ENCODE measurements at regions not wholly inside any gene's neighbourhood (a gene's known extent, or its start where the extent isn't known, plus 50 kb on each side); places are given as distances from the start of the nearest gene placed in this dataset.

GRCh38 chr2:107362993-107363392 lies 463.7 kb upstream of the RGPD4 start:
- H3K27me3 Mint-ChIP-seq (ENCODE audit: low read depth, poor library complexity) = no peaks in the 10 kb centered on the region
- no peak overlapping the region for H3K27ac Mint-ChIP-seq
- DNase-seq = no peak
- no peaks in the 10 kb centered on the region for H3K36me3 Mint-ChIP-seq (ENCODE audit: low read depth)
- no peak for TF ChIP-seq CTCF (IDR thresholded peaks at IDR 0.05)
- no peaks in the 10 kb centered on the region for H3K9me3 Mint-ChIP-seq
- peaks cover 36% of the 10 kb centered on the region for H3K4me1 Mint-ChIP-seq
- H3K4me3 Mint-ChIP-seq = no peak overlapping the region

- no peak overlapping the region for H3K4me3 Mint-ChIP-seq
- TF ChIP-seq CTCF (IDR thresholded peaks at IDR 0.05) = no peak
- no peaks in the 10 kb centered on the region for H3K36me3 Mint-ChIP-seq (ENCODE audit: low read depth)
- peaks cover 27% of the 10 kb centered on the region for H3K4me1 Mint-ChIP-seq
- no peaks in the 10 kb centered on the region for H3K27me3 Mint-ChIP-seq (ENCODE audit: low read depth, poor library complexity)
- no peaks in the 10 kb centered on the region for H3K9me3 Mint-ChIP-seq
- H3K27ac Mint-ChIP-seq = peak overlapping the region; percentile 57
- DNase-seq = no peak
These were observed 462.9 kb upstream of the RGPD4 start for GRCh38 chr2:107363806-107364205.

DNA sequence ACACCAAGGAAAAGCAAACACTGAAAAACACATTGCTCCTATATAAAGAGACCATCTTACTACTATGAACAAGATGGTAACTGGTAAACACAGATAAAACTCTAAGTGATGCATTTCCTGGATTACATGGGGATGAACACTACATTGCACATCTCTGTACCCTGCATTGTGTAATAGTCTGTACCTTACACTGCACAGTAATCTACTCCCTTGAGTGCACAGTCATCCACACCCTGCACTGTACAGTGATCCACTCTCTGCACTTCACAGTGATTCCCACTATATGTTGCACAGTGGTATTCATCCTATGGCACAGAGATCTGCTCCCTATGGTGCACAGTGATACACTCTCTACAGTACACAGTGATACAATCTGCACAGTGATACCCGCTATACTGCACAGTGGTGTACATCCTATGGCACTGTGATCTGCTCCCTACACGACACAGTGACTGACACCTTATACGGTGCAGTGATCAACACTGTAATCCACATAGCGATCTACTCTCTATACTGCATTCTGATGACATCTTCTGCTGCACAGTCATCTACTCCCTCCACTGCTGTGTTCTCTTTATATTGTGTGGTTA lies 462.2 kb upstream of the RGPD4 start:
- Mint-ChIP-seq H3K4me3 (no peak overlapping the region), H3K9me3 (no peaks in the 10 kb centered on the region), H3K36me3 (ENCODE audit: low read depth) (no peaks in the 10 kb centered on the region), H3K4me1 (peaks cover 23% of the 10 kb centered on the region), H3K27ac (no peak overlapping the region), H3K27me3 (ENCODE audit: low read depth, poor library complexity) (no peaks in the 10 kb centered on the region)
- no peak for TF ChIP-seq CTCF (IDR thresholded peaks at IDR 0.05)
- DNase-seq = no peak

- peaks cover 27% of the 10 kb centered on the region for H3K9me3 Mint-ChIP-seq
- TF ChIP-seq CTCF (IDR thresholded peaks at IDR 0.05) = no peak
These were observed 452.4 kb upstream of the RGPD4 start for GRCh38 chr2:107374249-107374648.

GRCh38 chr2:107376909-107377308 lies 449.8 kb upstream of the RGPD4 start:
- DNase-seq = no peak
- Mint-ChIP-seq H3K4me3 (no peak overlapping the region), H3K27ac (no peak overlapping the region), H3K9me3 (peaks cover 31% of the 10 kb centered on the region), H3K27me3 (ENCODE audit: low read depth, poor library complexity) (peaks cover 7% of the 10 kb centered on the region), H3K36me3 (ENCODE audit: low read depth) (no peaks in the 10 kb centered on the region), H3K4me1 (no peaks in the 10 kb centered on the region)
- TF ChIP-seq CTCF (IDR thresholded peaks at IDR 0.05) = no peak

More at GRCh38 chr2:107374249-107374648, 452.4 kb upstream of the RGPD4 start:
- DNase-seq = no peak
- H3K4me3 Mint-ChIP-seq = no peak overlapping the region
- H3K27ac Mint-ChIP-seq = no peak overlapping the region
- H3K36me3 Mint-ChIP-seq (ENCODE audit: low read depth) = peaks cover 6% of the 10 kb centered on the region
- peaks cover 3% of the 10 kb centered on the region for H3K27me3 Mint-ChIP-seq (ENCODE audit: low read depth, poor library complexity)
- no peaks in the 10 kb centered on the region for H3K4me1 Mint-ChIP-seq

DNA sequence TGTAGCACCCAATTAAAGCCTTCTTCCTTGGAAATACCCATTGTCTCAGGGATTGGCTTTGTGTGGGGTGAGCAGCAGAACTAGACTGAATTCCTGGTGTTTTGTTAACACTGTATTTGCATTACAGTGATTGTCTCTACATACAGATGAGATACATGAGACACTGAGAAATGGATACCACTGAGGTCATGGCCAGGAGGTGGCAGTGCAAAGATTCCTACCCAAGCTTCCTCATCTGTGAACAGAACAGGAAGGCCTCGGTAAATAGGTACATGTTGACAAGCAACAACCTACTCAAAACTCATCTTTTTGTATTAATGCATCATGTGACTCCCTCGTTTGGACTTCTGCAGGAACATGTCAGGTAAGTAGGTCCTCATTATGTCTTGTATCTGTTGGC lies 445.8 kb upstream of the RGPD4 start:
- H3K27me3 Mint-ChIP-seq (ENCODE audit: low read depth, poor library complexity) = peaks cover 7% of the 10 kb centered on the region
- TF ChIP-seq CTCF (IDR thresholded peaks at IDR 0.05) = no peak
- no peak overlapping the region for H3K4me3 Mint-ChIP-seq
- H3K4me1 Mint-ChIP-seq = peaks cover 9% of the 10 kb centered on the region
- H3K9me3 Mint-ChIP-seq = peaks cover 22% of the 10 kb centered on the region
- no peak overlapping the region for H3K27ac Mint-ChIP-seq
- no peak for DNase-seq
- H3K36me3 Mint-ChIP-seq (ENCODE audit: low read depth) = no peaks in the 10 kb centered on the region

Data from nephron progenitor cell (in vitro differentiated cells).